Muscle layer of colon (tissue), 2 donors: ENCODE measurements at regions not wholly inside any gene's neighbourhood (a gene's known extent, or its start where the extent isn't known, plus 50 kb on each side); places are given as distances from the start of the nearest gene placed in this dataset.

Experiments
- H3K27ac ChIP-seq: one replicate; pipeline ENCODE4 v1.7.0; 2013; ENCODE audit warnings: low read depth, mild to moderate bottlenecking, low read length, moderate library complexity
- H3K27me3 ChIP-seq, 2 donors: one replicate each; pipeline ENCODE4 v1.7.0; 2013; ENCODE audit warnings: low read length in 2 of 2, mild to moderate bottlenecking in 2 of 2; ENCODE audit not compliant: insufficient read depth in 2 of 2, control insufficient read depth in 1 of 2
- H3K36me3 ChIP-seq: one replicate; pipeline ENCODE4 v1.7.0; 2013; ENCODE audit warnings: mild to moderate bottlenecking, low read length; ENCODE audit not compliant: insufficient read depth
- H3K4me1 ChIP-seq: one replicate; pipeline ENCODE4 v1.7.0; 2013; ENCODE audit warnings: mild to moderate bottlenecking, low read length; ENCODE audit not compliant: insufficient read depth
- H3K4me3 ChIP-seq, 2 donors: one replicate each; pipeline ENCODE4 v1.7.0; 2013; ENCODE audit warnings: low read length in 2 of 2, low read depth in 1 of 2, mild to moderate bottlenecking in 1 of 2, moderate library complexity in 1 of 2
- H3K9ac ChIP-seq: one replicate; pipeline ENCODE4 v1.7.0; 2013; ENCODE audit warnings: low read length
- H3K9me3 ChIP-seq: one replicate; pipeline ENCODE4 v1.7.0; 2013; ENCODE audit warnings: mild to moderate bottlenecking, low read length
- donor health status: abdominal sarcoma.
- donor health status: Adenocarcinoma of cecum.

DNA sequence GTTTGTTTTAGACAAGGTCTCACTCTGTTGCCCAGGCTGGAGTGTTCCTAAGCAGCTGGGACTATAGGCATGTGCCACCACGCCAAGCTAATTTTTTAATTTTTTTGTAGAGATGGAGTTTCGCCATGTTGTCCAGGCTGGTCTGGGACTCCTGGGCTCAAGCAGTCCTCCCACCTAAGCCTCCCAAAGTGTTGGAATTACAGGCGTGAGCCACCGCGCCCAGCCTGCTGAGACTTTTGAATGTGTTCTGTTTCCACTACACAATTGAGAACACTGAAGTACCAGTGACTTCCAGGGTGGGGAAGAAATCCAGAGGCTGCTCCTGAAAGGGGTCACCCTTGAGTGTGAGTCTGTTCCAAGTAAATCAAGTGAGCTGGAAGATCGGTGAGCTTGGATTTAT, 81.3 kb upstream of the ARMC2 start:
- no peaks in the 10 kb centered on the region for H3K4me1 ChIP-seq
- no peak overlapping the region for H3K9ac ChIP-seq
- no peaks in the 10 kb centered on the region for H3K27me3 ChIP-seq
- no peak overlapping the region for H3K27ac ChIP-seq
- H3K9me3 ChIP-seq, result no peaks in the 10 kb centered on the region
- no peak overlapping the region for H3K4me3 ChIP-seq
- no peaks in the 10 kb centered on the region for H3K36me3 ChIP-seq

GRCh38 chr6:108767418-108768165, 80.6 kb upstream of the ARMC2 start:
- H3K4me3 ChIP-seq, result no peak overlapping the region
- no peak overlapping the region for H3K9ac ChIP-seq
- H3K36me3 ChIP-seq, result no peaks in the 10 kb centered on the region
- no peaks in the 10 kb centered on the region for H3K4me1 ChIP-seq
- no peaks in the 10 kb centered on the region for H3K27me3 ChIP-seq
- no peak overlapping the region for H3K27ac ChIP-seq
- no peaks in the 10 kb centered on the region for H3K9me3 ChIP-seq

GRCh38 chr6:108768166-108768555, 80.1 kb upstream of the ARMC2 start:
- no peaks in the 10 kb centered on the region for H3K36me3 ChIP-seq
- no peaks in the 10 kb centered on the region for H3K27me3 ChIP-seq
- no peaks in the 10 kb centered on the region for H3K4me1 ChIP-seq
- H3K4me3 ChIP-seq, result no peak overlapping the region
- H3K27ac ChIP-seq, result no peak overlapping the region
- H3K9ac ChIP-seq, result no peak overlapping the region
- H3K9me3 ChIP-seq, result no peaks in the 10 kb centered on the region

DNA sequence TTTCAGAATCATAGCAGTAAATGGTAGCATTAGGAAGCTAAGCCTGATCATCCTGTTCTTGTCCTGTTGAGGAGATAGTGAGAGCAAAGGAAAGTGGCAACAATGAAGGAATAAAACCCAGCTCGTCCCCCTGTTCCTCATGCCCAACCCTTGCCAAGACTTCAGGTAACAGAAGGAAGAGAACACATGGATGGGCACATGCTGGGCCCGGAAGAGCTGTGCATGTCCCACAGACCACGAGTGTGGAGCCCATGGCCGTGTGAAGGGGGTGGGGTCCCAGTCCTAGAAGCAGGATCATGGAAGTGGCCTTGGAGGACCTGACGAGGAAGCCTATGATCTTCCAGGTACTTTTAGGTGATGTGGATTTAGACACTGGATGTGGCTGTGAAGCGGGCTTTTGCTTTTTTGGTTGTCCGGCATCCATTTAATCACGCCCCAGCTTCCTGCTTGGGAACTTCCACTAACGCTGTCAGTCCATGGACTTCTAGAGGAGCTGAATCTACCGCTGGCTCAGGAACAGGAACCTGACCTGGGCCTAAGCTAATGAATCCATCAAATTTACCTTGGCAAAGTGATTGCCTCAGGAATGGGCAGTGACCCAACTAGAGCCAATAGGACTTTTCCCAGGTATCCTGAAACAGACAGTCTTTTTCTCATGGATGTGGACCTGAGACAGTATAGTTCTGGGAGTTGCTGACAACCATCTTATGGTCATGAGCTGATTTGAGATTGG, 79.3 kb upstream of the ARMC2 start:
- Histone ChIP-seq H3K4me3 (no peak overlapping the region), H3K36me3 (no peaks in the 10 kb centered on the region), H3K4me1 (no peaks in the 10 kb centered on the region), H3K27ac (no peak overlapping the region), H3K9me3 (no peaks in the 10 kb centered on the region), H3K27me3 (no peaks in the 10 kb centered on the region), H3K9ac (no peak overlapping the region)

DNA sequence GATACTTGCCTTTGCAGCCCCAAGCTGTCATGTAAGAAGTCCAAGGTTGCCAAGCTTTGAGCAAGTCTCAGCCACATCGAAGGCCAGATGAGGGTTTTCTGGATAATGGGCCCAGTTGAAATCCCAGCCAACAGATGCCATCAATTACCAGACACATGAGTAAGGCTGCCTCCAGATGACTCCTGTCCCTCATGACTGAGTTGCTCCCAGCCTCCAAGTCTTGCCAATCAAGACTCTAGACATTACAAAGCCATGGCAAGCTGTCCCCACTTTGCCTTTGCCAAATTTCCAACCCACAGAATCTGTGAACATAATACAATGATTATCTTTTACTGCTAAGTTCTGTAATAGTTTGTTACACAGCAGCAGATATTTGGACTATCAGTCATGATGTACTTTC, 76.8 kb upstream of the ARMC2 start:
- no peak overlapping the region for H3K4me3 ChIP-seq
- no peak overlapping the region for H3K27ac ChIP-seq
- no peaks in the 10 kb centered on the region for H3K9me3 ChIP-seq
- no peak overlapping the region for H3K9ac ChIP-seq
- H3K36me3 ChIP-seq, result no peaks in the 10 kb centered on the region
- H3K27me3 ChIP-seq, result no peaks in the 10 kb centered on the region
- H3K4me1 ChIP-seq, result no peaks in the 10 kb centered on the region

DNA sequence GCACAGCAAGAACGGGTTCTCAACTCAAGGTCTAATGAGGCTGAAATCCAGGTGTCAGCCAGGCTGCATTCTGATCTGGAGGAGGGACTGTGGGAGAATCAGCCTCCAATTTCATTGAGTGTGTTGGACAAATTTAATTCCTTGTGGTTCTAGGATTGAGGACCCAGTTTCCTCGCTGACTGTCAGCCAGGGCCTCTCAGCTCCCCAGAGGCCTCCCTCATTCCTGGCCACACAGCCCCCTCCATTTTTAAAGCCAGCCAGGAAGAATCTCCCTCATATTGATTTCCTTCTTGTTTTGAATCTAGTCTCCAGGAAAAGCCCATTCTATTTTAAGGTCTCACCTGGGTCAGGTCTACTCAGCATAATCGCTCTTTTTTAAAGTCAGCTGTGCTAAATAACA, 73.7 kb upstream of the ARMC2 start:
- Histone ChIP-seq H3K9ac (no peak overlapping the region), H3K9me3 (no peaks in the 10 kb centered on the region), H3K4me1 (no peaks in the 10 kb centered on the region), H3K27ac (no peak overlapping the region), H3K36me3 (no peaks in the 10 kb centered on the region), H3K27me3 (no peaks in the 10 kb centered on the region), H3K4me3 (no peak overlapping the region)

GRCh38 chr6:108777536-108777935, 70.7 kb upstream of the ARMC2 start:
- Histone ChIP-seq H3K9ac (no peak overlapping the region), H3K4me1 (peaks cover 11% of the 10 kb centered on the region), H3K27ac (no peak overlapping the region), H3K36me3 (no peaks in the 10 kb centered on the region), H3K27me3 (no peaks in the 10 kb centered on the region), H3K4me3 (no peak overlapping the region), H3K9me3 (no peaks in the 10 kb centered on the region)

DNA sequence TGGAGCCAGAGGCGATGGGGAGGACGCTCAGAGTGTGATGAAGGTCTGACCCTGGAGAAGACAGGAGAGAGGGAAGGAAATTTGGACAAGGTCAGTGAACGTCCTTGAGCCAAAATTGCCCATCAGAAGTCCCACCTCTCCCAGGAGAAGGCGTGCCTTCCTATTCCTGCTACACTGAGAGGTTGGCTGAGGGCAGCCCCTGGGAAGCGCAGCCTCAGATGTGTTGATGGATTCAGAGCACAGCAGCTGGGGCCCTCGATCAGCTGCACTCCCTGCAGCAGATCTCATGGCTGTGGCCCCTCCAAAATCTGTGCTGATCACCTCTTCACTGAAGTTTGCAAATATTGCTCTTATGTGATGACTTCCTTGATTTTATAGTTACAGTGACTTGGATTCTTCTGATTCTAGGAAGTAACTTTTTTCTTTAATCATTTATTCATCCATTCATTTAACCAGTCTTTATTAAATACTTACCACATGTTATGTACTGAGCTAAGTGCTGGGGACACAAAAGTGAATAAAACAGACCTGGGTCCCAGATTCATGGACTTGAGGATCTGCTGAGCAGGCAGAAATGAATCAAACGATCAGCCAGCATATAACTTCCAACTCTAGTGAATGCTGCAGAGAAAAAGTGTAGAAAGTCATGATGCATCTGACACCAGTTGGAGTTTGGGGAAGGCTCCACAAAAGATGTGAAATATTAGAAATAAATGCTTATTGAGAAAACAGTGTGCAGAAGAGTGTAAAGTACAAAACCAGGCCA, 69.6 kb upstream of the ARMC2 start:
- H3K27me3 ChIP-seq, result no peaks in the 10 kb centered on the region
- H3K27ac ChIP-seq, result no peak overlapping the region
- H3K9ac ChIP-seq, result no peak overlapping the region
- H3K4me1 ChIP-seq, result peaks cover 19% of the 10 kb centered on the region
- no peaks in the 10 kb centered on the region for H3K36me3 ChIP-seq
- H3K9me3 ChIP-seq, result no peaks in the 10 kb centered on the region
- no peak overlapping the region for H3K4me3 ChIP-seq

DNA sequence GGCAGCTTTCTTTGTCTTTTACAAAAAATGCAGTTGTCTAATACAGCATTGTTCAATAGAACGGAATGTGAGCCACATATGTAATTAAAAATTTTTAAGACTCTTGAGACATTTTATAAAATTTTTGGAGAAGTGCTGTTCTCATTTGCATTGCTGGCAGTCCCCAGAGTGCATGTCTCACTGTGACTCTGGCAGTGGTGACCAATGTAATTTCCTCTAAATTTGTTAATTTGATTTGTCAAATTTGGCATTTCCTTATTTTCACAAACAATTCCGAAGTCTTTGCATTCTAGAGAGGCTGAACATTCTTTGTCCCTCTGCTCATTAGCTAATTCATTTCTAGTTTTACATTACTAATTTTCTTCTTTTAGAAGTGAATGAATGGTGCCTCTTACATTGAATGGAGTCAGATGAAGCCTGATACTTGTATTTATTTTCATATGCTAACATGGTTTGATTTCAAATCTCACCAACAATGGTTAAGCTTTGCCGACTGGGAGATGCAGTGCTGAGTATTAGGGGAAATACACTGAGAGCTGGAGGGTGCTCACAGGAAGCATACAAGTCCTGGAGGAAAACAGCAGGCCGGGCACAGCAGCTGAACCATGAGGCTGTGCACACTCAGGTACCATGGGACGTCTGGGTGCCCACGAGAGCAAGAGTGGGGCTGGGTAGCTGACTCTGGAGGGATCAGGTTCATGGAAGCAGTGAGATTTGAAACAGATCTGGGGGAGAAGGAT, 68.5 kb upstream of the ARMC2 start:
- H3K9ac ChIP-seq, result no peak overlapping the region
- H3K4me1 ChIP-seq, result peaks cover 19% of the 10 kb centered on the region
- no peak overlapping the region for H3K27ac ChIP-seq
- H3K4me3 ChIP-seq, result no peak overlapping the region
- no peaks in the 10 kb centered on the region for H3K27me3 ChIP-seq
- H3K9me3 ChIP-seq, result no peaks in the 10 kb centered on the region
- no peaks in the 10 kb centered on the region for H3K36me3 ChIP-seq

GRCh38 chr6:108780784-108781183, 67.4 kb upstream of the ARMC2 start:
- no peaks in the 10 kb centered on the region for H3K36me3 ChIP-seq
- peaks cover 19% of the 10 kb centered on the region for H3K4me1 ChIP-seq
- H3K27ac ChIP-seq, result no peak overlapping the region
- H3K9ac ChIP-seq, result no peak overlapping the region
- no peak overlapping the region for H3K4me3 ChIP-seq
- H3K9me3 ChIP-seq, result no peaks in the 10 kb centered on the region
- H3K27me3 ChIP-seq, result no peaks in the 10 kb centered on the region
